ENCODE measurements at regions not wholly inside any gene's neighbourhood (a gene's known extent, or its start where the extent isn't known, plus 50 kb on each side); places are given as distances from the start of the nearest gene placed in this dataset.

GRCh38 chr3:59273976-59274375, 224.2 kb upstream of the CFAP20DC start:
- no peak for DNase-seq

GRCh38 chr3:59271971-59272370, 222.1 kb upstream of the CFAP20DC start:
- DNase-seq: no peak

- no peak for DNase-seq
Observed at GRCh38 chr3:59270921-59271320, 221.1 kb upstream of the CFAP20DC start.

- DNase-seq: no peak
Observed at GRCh38 chr3:59270209-59270608, 220.4 kb upstream of the CFAP20DC start.

- no peak for DNase-seq
Observed at GRCh38 chr3:59268170-59268569, 218.3 kb upstream of the CFAP20DC start.

- no peak for DNase-seq
Observed at GRCh38 chr3:59267021-59267420, 217.2 kb upstream of the CFAP20DC start.

- DNase-seq: no peak
Observed at GRCh38 chr3:59266551-59266950, 216.7 kb upstream of the CFAP20DC start.

- no peak for DNase-seq
Observed at GRCh38 chr3:59265566-59265965, 215.7 kb upstream of the CFAP20DC start.

GRCh38 chr3:59264366-59264765, 214.5 kb upstream of the CFAP20DC start:
- DNase-seq: no peak

GRCh38 chr3:59263152-59263551, 213.3 kb upstream of the CFAP20DC start:
- DNase-seq: no peak

GRCh38 chr3:59262076-59262498, 212.3 kb upstream of the CFAP20DC start:
- no peak for DNase-seq

- no peak for DNase-seq
Observed at GRCh38 chr3:59261009-59261408, 211.2 kb upstream of the CFAP20DC start.

GRCh38 chr3:59258550-59259260, 208.9 kb upstream of the CFAP20DC start:
- DNase-seq: no peak

- DNase-seq: no peak
Observed at GRCh38 chr3:59257506-59257905, 207.7 kb upstream of the CFAP20DC start.

GRCh38 chr3:59256230-59256629, 206.4 kb upstream of the CFAP20DC start:
- DNase-seq: no peak

- no peak for DNase-seq
Observed at GRCh38 chr3:59254976-59255375, 205.2 kb upstream of the CFAP20DC start.

- DNase-seq: no peak
Observed at GRCh38 chr3:59254433-59254832, 204.6 kb upstream of the CFAP20DC start.

GRCh38 chr3:59253523-59253922, 203.7 kb upstream of the CFAP20DC start:
- DNase-seq: no peak

- no peak for DNase-seq
Observed at GRCh38 chr3:59251869-59252268, 202.0 kb upstream of the CFAP20DC start.

- DNase-seq: no peak
Observed at GRCh38 chr3:59250600-59250999, 200.8 kb upstream of the CFAP20DC start.

- DNase-seq: no peak
Observed at GRCh38 chr3:59249698-59250361, 200.0 kb upstream of the CFAP20DC start.

- DNase-seq: no peak
Observed at GRCh38 chr3:59249004-59249403, 199.2 kb upstream of the CFAP20DC start.

GRCh38 chr3:59247402-59247841, 197.6 kb upstream of the CFAP20DC start:
- no peak for DNase-seq

- no peak for DNase-seq
Observed at GRCh38 chr3:59246719-59247401, 197.0 kb upstream of the CFAP20DC start.

All from activated gamma-delta T cell treated with Interleukin-2 at 50 U/mL for 16 hours (primary cell).